HCT116 (cell line): ENCODE measurements at regions not wholly inside any gene's neighbourhood (a gene's known extent, or its start where the extent isn't known, plus 50 kb on each side); places are given as distances from the start of the nearest gene placed in this dataset.

Source experiments
- EZH2 ChIP-seq: fragments of 200-600 bp; sonication (generic); IDR thresholded peaks from 2 replicates; pipeline ENCODE4 v1.6.1; 2017; ENCODE audit warnings: antibody characterized with exemption, mixed run types
- FOSL1 ChIP-seq: IDR thresholded peaks from 2 replicates; pipeline ENCODE4 v1.6.1; 2012; ENCODE audit warnings: low read depth
- POLR2AphosphoS5 ChIP-seq: IDR thresholded peaks from 2 replicates; pipeline ENCODE4 v1.6.1; 2011; ENCODE audit warnings: mild to moderate bottlenecking, low read depth, low read length, moderate library complexity
- TF ChIP-seq, protein P1 (sequence below), 3 experiments: fragments of 200-600 bp in 1 of 3; sonication (generic) in 1 of 3; IDR thresholded peaks in 2 of 3; conservative IDR thresholded peaks in 1 of 3; 2 replicates each; pipeline ENCODE4 v1.5.1; 2012 to 2017; ENCODE audit warnings: low read depth in 2 of 3, low read length in 2 of 3, antibody characterized with exemption in 1 of 3, borderline replicate concordance in 1 of 3, control low read depth in 1 of 3, mild to moderate bottlenecking in 1 of 3, mixed read lengths in 1 of 3, mixed run types in 1 of 3, moderate library complexity in 1 of 3; ENCODE audit not compliant: insufficient read depth in 1 of 3
- TF ChIP-seq, protein P2 (sequence below): IDR thresholded peaks from 2 replicates; pipeline ENCODE4 v1.6.1; 2012; ENCODE audit warnings: low read depth

DNA sequence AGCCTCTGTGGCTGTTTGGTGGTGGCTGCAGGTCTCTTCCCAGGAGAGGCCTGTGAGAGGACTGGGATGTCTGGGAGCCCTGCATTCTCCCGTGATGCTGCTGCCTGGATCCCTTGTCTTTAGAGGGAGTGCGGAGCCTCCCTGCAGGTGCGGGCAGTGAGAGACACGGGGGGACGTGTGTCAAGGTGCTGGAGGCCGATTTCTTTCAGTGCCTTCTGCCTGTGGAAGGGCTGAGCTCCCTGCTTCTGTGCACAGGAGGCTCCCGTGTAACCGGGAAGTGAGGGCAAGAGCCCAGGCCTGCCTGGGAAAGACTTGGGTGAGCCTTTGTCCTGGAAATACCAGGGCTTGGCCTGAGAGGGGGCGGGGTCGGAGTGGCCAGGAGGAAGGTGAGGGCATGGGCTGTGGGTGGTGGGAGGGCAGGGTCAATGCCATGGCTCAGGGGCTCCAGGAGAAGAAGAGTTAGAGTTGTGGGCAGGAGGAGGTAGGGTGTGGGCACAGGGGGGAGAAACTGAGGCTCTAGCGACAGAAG is 372.2 kb downstream of the TMEM121 start:
- TF ChIP-seq, protein P1, sequence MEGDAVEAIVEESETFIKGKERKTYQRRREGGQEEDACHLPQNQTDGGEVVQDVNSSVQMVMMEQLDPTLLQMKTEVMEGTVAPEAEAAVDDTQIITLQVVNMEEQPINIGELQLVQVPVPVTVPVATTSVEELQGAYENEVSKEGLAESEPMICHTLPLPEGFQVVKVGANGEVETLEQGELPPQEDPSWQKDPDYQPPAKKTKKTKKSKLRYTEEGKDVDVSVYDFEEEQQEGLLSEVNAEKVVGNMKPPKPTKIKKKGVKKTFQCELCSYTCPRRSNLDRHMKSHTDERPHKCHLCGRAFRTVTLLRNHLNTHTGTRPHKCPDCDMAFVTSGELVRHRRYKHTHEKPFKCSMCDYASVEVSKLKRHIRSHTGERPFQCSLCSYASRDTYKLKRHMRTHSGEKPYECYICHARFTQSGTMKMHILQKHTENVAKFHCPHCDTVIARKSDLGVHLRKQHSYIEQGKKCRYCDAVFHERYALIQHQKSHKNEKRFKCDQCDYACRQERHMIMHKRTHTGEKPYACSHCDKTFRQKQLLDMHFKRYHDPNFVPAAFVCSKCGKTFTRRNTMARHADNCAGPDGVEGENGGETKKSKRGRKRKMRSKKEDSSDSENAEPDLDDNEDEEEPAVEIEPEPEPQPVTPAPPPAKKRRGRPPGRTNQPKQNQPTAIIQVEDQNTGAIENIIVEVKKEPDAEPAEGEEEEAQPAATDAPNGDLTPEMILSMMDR (IDR thresholded peaks at IDR 0.05 in 2 of 3, conservative IDR thresholded peaks at IDR 0.05 in 1 of 3; ENCODE audit: borderline replicate concordance in 1 of 3, insufficient read depth in 1 of 3, low read depth in 2 of 3, low read length in 2 of 3) = no peak
- TF ChIP-seq EZH2 = no peak
- TF ChIP-seq, protein P2, sequence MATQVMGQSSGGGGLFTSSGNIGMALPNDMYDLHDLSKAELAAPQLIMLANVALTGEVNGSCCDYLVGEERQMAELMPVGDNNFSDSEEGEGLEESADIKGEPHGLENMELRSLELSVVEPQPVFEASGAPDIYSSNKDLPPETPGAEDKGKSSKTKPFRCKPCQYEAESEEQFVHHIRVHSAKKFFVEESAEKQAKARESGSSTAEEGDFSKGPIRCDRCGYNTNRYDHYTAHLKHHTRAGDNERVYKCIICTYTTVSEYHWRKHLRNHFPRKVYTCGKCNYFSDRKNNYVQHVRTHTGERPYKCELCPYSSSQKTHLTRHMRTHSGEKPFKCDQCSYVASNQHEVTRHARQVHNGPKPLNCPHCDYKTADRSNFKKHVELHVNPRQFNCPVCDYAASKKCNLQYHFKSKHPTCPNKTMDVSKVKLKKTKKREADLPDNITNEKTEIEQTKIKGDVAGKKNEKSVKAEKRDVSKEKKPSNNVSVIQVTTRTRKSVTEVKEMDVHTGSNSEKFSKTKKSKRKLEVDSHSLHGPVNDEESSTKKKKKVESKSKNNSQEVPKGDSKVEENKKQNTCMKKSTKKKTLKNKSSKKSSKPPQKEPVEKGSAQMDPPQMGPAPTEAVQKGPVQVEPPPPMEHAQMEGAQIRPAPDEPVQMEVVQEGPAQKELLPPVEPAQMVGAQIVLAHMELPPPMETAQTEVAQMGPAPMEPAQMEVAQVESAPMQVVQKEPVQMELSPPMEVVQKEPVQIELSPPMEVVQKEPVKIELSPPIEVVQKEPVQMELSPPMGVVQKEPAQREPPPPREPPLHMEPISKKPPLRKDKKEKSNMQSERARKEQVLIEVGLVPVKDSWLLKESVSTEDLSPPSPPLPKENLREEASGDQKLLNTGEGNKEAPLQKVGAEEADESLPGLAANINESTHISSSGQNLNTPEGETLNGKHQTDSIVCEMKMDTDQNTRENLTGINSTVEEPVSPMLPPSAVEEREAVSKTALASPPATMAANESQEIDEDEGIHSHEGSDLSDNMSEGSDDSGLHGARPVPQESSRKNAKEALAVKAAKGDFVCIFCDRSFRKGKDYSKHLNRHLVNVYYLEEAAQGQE = no peak
- no peak for TF ChIP-seq POLR2AphosphoS5
- no peak for TF ChIP-seq FOSL1
